ENCODE measurements at regions not wholly inside any gene's neighbourhood (a gene's known extent, or its start where the extent isn't known, plus 50 kb on each side); places are given as distances from the start of the nearest gene placed in this dataset.

DNA sequence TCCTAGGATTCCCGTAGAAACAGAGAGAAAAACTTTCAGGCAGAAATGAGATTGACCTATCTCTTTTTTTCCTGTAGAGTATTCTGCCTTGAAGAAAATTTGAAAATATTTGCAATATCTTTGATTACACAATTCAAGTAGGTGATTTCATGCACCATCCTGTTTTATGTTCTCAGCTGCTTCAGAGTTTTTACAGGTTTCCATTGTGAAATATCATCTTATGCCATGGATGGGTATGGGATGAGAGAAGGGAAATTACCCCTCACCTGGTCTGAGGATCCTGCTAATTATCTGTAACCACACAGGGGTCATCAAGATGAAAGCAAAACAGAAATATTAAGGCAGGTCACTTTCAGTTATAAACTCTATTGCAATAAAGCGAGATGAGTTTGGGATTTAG, 264.8 kb downstream of the TXNL1 start:
- TF ChIP-seq, protein P1, sequence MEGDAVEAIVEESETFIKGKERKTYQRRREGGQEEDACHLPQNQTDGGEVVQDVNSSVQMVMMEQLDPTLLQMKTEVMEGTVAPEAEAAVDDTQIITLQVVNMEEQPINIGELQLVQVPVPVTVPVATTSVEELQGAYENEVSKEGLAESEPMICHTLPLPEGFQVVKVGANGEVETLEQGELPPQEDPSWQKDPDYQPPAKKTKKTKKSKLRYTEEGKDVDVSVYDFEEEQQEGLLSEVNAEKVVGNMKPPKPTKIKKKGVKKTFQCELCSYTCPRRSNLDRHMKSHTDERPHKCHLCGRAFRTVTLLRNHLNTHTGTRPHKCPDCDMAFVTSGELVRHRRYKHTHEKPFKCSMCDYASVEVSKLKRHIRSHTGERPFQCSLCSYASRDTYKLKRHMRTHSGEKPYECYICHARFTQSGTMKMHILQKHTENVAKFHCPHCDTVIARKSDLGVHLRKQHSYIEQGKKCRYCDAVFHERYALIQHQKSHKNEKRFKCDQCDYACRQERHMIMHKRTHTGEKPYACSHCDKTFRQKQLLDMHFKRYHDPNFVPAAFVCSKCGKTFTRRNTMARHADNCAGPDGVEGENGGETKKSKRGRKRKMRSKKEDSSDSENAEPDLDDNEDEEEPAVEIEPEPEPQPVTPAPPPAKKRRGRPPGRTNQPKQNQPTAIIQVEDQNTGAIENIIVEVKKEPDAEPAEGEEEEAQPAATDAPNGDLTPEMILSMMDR (IDR thresholded peaks at IDR 0.05; ENCODE audit: low read depth, low read length), result no peak
- H3K4me3 ChIP-seq (ENCODE audit: low read depth, low read length), result no peak overlapping the region

DNA sequence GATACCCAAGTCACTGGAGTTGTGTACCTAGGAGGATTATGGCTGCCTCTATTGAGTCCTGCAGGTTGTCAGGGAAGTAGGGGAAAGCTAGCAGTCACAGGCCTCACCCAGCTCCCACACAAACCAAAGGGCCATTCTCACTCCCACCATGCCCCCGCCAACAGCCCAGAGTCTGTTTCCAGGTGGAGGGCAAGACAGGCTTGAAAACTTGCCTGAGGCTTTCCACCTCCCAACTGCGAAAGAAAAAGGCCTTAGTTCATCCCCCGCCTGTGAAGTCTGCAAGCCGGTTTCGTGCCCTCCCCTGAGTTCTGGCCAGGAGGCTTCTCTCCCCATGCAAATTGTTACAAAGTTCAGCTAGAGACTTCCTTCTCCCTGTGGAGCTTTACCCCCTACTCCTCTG, 270.3 kb downstream of the TXNL1 start:
- TF ChIP-seq, protein P1 (IDR thresholded peaks at IDR 0.05; ENCODE audit: low read depth, low read length), result no peak
- no peak overlapping the region for H3K4me3 ChIP-seq (ENCODE audit: low read depth, low read length)

DNA sequence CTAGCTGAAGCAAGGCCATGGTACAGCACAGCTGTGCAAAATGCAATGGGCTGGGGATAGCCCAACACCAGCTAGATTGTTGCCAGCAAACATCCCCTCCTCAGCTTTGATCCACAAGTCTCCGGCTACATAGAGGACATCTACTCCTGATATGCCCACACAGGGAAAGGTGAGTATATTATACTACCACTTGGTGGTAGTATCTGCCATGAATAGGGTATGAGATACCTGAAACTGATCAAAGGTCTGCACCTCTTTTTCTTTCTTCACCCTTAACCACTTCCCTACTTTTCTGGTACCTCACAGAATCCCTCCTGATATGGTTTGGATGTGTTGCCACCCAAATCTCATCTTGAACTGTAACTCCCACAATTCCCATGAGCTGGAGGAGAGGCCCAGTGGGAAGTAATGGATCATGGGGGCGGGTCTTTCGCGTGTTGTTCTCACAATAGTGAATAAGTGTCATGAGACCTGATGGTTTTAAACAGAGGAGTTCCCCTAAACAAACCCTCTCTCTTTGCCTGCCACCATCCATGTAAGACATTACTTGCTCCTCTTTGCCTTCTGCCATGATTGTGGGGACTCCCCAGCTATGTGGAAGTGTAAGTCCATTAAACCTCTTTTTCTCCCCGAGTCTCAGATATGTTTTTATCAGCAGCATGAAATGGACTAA, 279.6 kb downstream of the TXNL1 start:
- TF ChIP-seq, protein P1 (IDR thresholded peaks at IDR 0.05; ENCODE audit: low read depth, low read length), result no peak
- H3K4me3 ChIP-seq (ENCODE audit: low read depth, low read length), result no peak overlapping the region

DNA sequence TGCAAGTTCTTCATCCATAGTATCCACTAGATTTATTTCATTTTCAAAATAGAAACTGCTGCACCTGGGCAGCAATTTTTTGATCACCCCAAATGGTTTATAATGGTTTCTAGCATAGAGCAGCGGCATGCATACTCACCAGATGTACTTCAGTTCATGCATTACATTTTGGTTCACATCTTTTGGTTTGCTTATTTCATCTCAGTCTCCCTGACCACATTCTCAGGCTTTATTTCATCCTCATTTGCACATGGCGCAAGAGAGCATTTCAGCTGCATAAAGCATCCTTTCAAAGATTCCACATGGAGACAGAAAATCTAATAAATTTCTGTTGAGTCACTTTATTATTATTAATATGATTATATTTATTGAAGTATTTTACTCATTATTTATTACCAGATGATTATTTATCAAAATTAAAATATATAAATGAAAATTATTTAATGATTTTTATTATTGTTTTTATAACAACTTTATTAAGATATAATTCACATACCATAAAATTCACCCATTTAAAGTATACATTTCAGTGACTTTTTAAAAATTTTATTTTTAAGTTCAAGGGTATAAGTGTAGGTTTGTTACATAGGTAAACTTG, 284.6 kb downstream of the TXNL1 start:
- TF ChIP-seq, protein P1 (IDR thresholded peaks at IDR 0.05; ENCODE audit: low read depth, low read length), result no peak
- H3K4me3 ChIP-seq (ENCODE audit: low read depth, low read length), result no peak overlapping the region

DNA sequence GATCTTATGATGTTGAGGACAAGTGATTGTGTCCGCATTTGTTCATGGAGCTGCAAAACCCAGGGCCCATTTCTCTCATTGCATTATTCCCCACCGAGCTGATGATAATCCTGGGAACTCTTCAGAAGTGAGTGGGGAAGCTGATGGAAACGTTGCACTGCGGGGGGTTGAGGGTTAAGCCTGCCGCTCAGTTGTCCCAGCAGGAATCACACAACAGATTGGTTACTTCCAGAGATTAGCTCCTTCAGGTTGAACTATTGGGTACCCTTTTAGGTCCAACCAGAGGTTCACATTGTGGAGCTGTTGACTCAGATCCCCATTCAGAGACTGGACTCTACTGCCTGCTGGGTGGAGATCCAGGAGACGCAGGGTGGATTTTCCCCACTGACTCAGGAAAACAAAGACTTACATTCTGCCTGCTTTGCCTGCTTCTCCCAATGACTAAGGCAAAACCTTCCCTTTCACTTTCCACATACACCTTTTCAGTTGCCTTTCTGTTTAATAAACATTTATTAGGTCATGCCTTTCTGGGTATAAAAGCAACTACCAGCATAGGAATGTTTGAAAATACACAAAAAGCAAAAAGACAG, 286.4 kb downstream of the TXNL1 start:
- TF ChIP-seq, protein P1 (IDR thresholded peaks at IDR 0.05; ENCODE audit: low read depth, low read length), result no peak
- no peak overlapping the region for H3K4me3 ChIP-seq (ENCODE audit: low read depth, low read length)

DNA sequence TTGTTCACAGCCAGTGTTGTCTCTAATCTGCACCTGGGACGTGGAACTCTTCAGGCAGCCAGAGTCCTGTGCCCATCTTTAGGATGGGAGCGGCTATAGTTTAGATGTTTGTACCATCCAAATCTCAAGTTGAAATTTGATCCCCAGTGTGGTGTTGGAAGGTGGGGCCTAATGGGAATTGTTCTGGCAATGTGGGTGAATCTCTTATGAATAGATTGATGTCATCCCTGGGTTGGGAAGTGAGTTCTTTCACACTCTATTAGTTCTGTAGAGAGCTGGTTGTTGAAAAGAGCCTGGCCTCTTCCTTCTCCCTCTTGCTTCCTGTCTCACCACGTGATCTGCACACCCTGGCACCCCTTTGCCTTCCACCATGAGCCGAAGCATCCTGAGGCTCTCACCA, 300.9 kb downstream of the TXNL1 start:
- TF ChIP-seq, protein P1 (IDR thresholded peaks at IDR 0.05; ENCODE audit: low read depth, low read length), result no peak
- H3K4me3 ChIP-seq (ENCODE audit: low read depth, low read length), result no peak overlapping the region

DNA sequence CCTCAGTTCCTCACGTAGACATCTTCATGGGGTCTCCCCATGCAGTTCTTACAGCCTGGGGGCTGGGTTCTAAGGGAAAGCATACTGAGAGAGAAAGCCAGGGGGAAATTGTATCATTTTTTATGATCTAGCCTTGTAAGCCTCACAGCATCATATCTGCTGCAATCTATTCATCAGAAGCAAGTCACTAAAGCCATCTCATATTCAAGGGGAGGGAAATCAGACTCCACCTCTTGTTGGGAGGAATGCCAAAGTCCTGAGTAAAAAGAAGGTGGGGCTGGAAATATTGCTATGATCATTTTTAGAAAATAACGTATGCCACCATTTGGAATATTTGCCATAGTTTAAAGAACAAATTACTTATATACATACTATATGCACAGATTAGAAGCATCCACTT, 304.6 kb downstream of the TXNL1 start:
- no peak overlapping the region for H3K4me3 ChIP-seq (ENCODE audit: low read depth, low read length)
- TF ChIP-seq, protein P1 (IDR thresholded peaks at IDR 0.05; ENCODE audit: low read depth, low read length), result no peak

Measured in WI38 (cell line).